ENCODE measurements at regions not wholly inside any gene's neighbourhood (a gene's known extent, or its start where the extent isn't known, plus 50 kb on each side); places are given as distances from the start of the nearest gene placed in this dataset.

DNA sequence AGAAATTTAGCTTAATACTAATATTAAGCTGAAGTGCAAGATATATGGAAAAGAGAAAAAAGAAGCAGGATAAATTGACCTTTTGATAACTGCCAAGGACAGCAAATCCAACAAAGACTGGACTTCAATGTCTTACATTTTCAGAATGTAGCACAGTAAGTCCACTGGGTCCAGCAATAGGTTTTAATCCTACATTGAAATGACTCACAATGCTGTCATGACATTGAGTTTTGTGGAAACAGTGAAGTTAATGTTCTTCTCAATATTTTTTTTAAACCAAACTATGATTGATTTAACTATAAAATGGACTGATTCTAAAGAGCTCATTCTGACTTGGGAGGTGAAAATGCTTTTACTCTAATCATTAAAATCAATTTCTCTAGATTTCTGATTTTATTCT, 166.6 kb upstream of the ZNF717 start:
- TF ChIP-seq, protein P1, sequence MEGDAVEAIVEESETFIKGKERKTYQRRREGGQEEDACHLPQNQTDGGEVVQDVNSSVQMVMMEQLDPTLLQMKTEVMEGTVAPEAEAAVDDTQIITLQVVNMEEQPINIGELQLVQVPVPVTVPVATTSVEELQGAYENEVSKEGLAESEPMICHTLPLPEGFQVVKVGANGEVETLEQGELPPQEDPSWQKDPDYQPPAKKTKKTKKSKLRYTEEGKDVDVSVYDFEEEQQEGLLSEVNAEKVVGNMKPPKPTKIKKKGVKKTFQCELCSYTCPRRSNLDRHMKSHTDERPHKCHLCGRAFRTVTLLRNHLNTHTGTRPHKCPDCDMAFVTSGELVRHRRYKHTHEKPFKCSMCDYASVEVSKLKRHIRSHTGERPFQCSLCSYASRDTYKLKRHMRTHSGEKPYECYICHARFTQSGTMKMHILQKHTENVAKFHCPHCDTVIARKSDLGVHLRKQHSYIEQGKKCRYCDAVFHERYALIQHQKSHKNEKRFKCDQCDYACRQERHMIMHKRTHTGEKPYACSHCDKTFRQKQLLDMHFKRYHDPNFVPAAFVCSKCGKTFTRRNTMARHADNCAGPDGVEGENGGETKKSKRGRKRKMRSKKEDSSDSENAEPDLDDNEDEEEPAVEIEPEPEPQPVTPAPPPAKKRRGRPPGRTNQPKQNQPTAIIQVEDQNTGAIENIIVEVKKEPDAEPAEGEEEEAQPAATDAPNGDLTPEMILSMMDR (IDR thresholded peaks at IDR 0.05; ENCODE audit: insufficient read depth, low read length) = no peak
- TF ChIP-seq POLR2AphosphoS5 (IDR thresholded peaks at IDR 0.05; ENCODE audit: low read depth) = no peak
- TF ChIP-seq, protein P2, sequence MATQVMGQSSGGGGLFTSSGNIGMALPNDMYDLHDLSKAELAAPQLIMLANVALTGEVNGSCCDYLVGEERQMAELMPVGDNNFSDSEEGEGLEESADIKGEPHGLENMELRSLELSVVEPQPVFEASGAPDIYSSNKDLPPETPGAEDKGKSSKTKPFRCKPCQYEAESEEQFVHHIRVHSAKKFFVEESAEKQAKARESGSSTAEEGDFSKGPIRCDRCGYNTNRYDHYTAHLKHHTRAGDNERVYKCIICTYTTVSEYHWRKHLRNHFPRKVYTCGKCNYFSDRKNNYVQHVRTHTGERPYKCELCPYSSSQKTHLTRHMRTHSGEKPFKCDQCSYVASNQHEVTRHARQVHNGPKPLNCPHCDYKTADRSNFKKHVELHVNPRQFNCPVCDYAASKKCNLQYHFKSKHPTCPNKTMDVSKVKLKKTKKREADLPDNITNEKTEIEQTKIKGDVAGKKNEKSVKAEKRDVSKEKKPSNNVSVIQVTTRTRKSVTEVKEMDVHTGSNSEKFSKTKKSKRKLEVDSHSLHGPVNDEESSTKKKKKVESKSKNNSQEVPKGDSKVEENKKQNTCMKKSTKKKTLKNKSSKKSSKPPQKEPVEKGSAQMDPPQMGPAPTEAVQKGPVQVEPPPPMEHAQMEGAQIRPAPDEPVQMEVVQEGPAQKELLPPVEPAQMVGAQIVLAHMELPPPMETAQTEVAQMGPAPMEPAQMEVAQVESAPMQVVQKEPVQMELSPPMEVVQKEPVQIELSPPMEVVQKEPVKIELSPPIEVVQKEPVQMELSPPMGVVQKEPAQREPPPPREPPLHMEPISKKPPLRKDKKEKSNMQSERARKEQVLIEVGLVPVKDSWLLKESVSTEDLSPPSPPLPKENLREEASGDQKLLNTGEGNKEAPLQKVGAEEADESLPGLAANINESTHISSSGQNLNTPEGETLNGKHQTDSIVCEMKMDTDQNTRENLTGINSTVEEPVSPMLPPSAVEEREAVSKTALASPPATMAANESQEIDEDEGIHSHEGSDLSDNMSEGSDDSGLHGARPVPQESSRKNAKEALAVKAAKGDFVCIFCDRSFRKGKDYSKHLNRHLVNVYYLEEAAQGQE (IDR thresholded peaks at IDR 0.05; ENCODE audit: insufficient replicate concordance, low read depth) = no peak
- no peak for TF ChIP-seq GABPA (IDR thresholded peaks at IDR 0.05; ENCODE audit: low read depth)
- no peak for TF ChIP-seq SPI1 (IDR thresholded peaks at IDR 0.05; ENCODE audit: borderline replicate concordance, low read depth)

All from HL-60 (cell line).